Body of pancreas (tissue), 4 donors: ENCODE measurements at regions not wholly inside any gene's neighbourhood (a gene's known extent, or its start where the extent isn't known, plus 50 kb on each side); places are given as distances from the start of the nearest gene placed in this dataset.

Experiments
- CTCF ChIP-seq, 7 experiments: fragments of 450-650 bp in 4 of 7; fragments of 200-600 bp in 3 of 7; sonication (generic) in 3 of 7; IDR thresholded peaks; one replicate each; pipeline ENCODE4 v1.5.1; 2016 to 2019; ENCODE audit warnings: antibody characterized with exemption in 7 of 7
- POLR2A ChIP-seq, 3 donors: fragments of 450-650 bp; IDR thresholded peaks; one replicate each; pipeline ENCODE4 v1.6.1; 2016; ENCODE audit warnings: antibody characterized with exemption in 3 of 3, mild to moderate bottlenecking in 2 of 3

DNA sequence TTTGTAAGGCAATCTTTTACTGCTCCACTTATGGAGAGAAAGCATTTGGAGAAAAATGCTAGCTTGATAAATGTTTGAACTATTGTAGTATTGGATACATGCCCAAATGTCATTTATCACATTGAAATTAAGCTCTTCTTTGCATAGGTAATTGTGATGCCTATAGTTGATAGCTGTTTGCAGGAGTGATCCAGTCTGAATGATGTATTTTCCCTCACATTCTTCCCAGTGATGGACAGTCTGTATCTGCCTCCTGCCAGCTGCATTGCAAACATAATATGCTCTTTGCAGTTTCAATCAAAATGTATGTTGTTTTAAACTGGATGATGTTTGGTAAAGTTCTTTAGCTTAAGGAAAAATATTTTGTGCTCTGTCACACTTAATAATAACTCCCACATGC lies 89.8 kb downstream of the EDNRB start:
- TF ChIP-seq POLR2A (IDR thresholded peaks at IDR 0.05) (no peak), CTCF (IDR thresholded peaks at IDR 0.05) (no peak)
